LHCN-M2 (cell line): ENCODE measurements at regions not wholly inside any gene's neighbourhood (a gene's known extent, or its start where the extent isn't known, plus 50 kb on each side); places are given as distances from the start of the nearest gene placed in this dataset.
"Not testable (repeated sequence)": the region's sequence is repeated elsewhere in the genome, so short reads cannot be mapped to it uniquely, and the experiment has no call there.

Experiments
- DNase-seq: peaks from one replicate; pipeline ENCODE4 v3.0.0-alpha.2; 2012; ENCODE audit warnings: low read depth

- no peak for DNase-seq
These were observed 177.3 kb upstream of the HMHB1 start for GRCh38 chr5:143634689-143635088.

- peak; percentile 62 for DNase-seq
These were observed 181.9 kb upstream of the HMHB1 start for GRCh38 chr5:143629871-143630659.

- not testable (repeated sequence) for DNase-seq
These were observed 186.9 kb upstream of the HMHB1 start for GRCh38 chr5:143625048-143625447.

- no peak for DNase-seq
These were observed 187.5 kb upstream of the HMHB1 start for GRCh38 chr5:143624465-143624864.

- DNase-seq, result no peak
These were observed 192.9 kb upstream of the HMHB1 start for GRCh38 chr5:143619040-143619439.

GRCh38 chr5:143618141-143618540 lies 193.8 kb upstream of the HMHB1 start:
- DNase-seq, result peak; percentile 73

- no peak for DNase-seq
These were observed 197.1 kb upstream of the HMHB1 start for GRCh38 chr5:143614831-143615230.

GRCh38 chr5:143613329-143613728 lies 198.6 kb upstream of the HMHB1 start:
- DNase-seq, result no peak

- no peak for DNase-seq
These were observed 201.0 kb upstream of the HMHB1 start for GRCh38 chr5:143610946-143611345.

GRCh38 chr5:143606043-143606752 lies 202.7 kb upstream of the NR3C1 start:
- DNase-seq, result peak; percentile 83

GRCh38 chr5:143605403-143606005 lies 202.0 kb upstream of the NR3C1 start:
- peak; percentile 76 for DNase-seq

- DNase-seq, result no peak
These were observed 198.4 kb upstream of the NR3C1 start for GRCh38 chr5:143601917-143602333.

GRCh38 chr5:143601357-143601756 lies 197.9 kb upstream of the NR3C1 start:
- DNase-seq, result no peak

GRCh38 chr5:143600396-143601075 lies 197.1 kb upstream of the NR3C1 start:
- peak; percentile 54 for DNase-seq

- DNase-seq, result no peak
These were observed 196.0 kb upstream of the NR3C1 start for GRCh38 chr5:143599474-143599873.

- no peak for DNase-seq
These were observed 193.3 kb upstream of the NR3C1 start for GRCh38 chr5:143596824-143597223.

- peak; percentile 36 for DNase-seq
These were observed 191.7 kb upstream of the NR3C1 start for GRCh38 chr5:143594902-143595818.

GRCh38 chr5:143593723-143594122 lies 190.2 kb upstream of the NR3C1 start:
- DNase-seq, result no peak

- peak; percentile 60 for DNase-seq
These were observed 189.2 kb upstream of the NR3C1 start for GRCh38 chr5:143592648-143593047.

GRCh38 chr5:143588933-143589662 lies 185.6 kb upstream of the NR3C1 start:
- DNase-seq, result no peak
